D721Med (cell line): ENCODE measurements at regions not wholly inside any gene's neighbourhood (a gene's known extent, or its start where the extent isn't known, plus 50 kb on each side); places are given as distances from the start of the nearest gene placed in this dataset.

Experiments
- DNase-seq: peaks from one replicate; pipeline ENCODE4 v3.0.0; 2011; ENCODE audit warnings: low spot score; ENCODE audit not compliant: insufficient read length
- FAIRE-seq: peaks from 2 replicates; lab custom pipeline; 2011; peaks lifted over from hg19 to GRCh38; lab: Jason Lieb, UNC
- TF ChIP-seq, protein P1 (sequence below): IDR thresholded peaks from 2 replicates; pipeline ENCODE4 v1.5.1; 2012; ENCODE audit warnings: mild to moderate bottlenecking, control low read depth; ENCODE audit not compliant: insufficient read depth; ENCODE audit errors: missing control alignments

DNA sequence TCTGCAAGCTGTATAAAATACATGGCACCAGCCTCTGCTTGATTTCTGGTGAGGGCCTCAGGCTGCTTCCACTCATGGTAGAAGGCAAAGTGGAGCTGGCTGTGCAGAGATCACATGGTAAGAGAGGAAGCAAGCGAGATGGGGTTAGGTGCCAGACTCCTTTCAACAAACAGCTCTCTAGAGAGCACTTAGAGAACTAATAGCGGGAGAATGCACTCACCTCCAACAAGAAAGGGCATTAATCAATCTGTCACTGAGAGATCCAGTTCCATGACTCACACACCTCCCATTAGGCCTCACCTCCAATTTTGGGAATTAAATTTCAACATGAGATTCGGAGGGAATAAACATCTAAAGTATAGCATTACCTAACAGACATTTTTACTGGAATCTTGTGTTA, 644.1 kb upstream of the ARRDC4 start:
- FAIRE-seq: no peak
- DNase-seq: no peak
- TF ChIP-seq, protein P1, sequence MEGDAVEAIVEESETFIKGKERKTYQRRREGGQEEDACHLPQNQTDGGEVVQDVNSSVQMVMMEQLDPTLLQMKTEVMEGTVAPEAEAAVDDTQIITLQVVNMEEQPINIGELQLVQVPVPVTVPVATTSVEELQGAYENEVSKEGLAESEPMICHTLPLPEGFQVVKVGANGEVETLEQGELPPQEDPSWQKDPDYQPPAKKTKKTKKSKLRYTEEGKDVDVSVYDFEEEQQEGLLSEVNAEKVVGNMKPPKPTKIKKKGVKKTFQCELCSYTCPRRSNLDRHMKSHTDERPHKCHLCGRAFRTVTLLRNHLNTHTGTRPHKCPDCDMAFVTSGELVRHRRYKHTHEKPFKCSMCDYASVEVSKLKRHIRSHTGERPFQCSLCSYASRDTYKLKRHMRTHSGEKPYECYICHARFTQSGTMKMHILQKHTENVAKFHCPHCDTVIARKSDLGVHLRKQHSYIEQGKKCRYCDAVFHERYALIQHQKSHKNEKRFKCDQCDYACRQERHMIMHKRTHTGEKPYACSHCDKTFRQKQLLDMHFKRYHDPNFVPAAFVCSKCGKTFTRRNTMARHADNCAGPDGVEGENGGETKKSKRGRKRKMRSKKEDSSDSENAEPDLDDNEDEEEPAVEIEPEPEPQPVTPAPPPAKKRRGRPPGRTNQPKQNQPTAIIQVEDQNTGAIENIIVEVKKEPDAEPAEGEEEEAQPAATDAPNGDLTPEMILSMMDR: no peak

DNA sequence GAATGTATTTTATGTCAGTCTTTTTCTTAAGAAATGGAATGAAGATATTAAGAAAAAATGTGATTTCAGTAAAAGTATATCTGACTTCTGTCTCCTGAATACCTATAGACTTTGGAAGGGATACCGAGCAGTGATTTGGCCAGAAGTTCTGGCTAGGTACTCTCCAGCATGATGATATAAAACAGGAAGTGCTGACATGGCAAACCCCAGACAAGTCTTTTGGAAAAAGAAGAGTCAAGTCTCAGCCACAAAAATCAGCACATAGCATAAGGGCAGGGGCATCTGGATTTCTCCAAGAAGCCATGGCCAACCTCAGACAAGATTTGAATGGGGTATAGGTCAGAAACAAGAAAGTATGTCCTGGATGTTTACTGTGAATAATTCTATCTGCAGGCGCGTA, 643.3 kb upstream of the ARRDC4 start:
- TF ChIP-seq, protein P1: no peak
- no peak for DNase-seq
- no peak for FAIRE-seq

DNA sequence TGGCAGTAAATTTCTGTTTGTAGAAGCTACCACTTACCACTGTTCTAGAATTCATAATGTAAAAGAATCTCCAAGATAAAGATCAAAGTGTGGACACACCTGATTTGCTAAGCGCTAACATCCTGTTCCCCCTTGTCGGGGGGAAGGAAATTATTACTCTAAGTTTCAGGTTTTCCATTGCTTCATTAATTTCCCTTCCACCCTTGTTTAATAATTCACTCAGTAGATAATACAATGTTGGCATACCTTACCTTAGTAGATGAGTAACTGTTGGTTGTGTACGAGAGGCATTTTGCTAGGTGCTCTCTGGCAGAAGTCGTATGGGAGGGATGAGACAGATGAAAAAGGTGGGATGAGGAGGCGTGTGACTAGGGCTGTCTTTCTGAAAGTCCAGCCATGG, 641.2 kb upstream of the ARRDC4 start:
- FAIRE-seq (no peak), DNase-seq (no peak)
- TF ChIP-seq, protein P1: no peak

DNA sequence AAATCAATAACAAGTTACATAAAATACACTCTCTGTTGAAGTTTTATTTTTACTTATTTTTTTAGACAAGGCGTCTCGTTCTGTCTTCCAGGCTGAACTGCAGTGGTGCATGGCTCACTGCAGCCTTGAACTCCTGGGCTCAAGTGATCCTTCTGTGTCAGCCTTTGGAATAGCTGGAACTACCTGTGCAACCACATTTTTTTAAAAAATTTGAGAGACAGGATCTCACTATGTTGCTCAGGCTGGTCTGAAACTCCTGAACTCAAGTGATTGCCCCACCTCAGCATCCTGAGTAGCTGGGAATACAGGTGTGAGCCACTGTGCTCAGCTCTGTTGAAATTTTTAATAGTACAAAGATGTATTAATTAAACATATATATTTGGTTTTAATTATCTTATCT, 614.3 kb upstream of the ARRDC4 start:
- DNase-seq: no peak
- TF ChIP-seq, protein P1: no peak
- FAIRE-seq: no peak

DNA sequence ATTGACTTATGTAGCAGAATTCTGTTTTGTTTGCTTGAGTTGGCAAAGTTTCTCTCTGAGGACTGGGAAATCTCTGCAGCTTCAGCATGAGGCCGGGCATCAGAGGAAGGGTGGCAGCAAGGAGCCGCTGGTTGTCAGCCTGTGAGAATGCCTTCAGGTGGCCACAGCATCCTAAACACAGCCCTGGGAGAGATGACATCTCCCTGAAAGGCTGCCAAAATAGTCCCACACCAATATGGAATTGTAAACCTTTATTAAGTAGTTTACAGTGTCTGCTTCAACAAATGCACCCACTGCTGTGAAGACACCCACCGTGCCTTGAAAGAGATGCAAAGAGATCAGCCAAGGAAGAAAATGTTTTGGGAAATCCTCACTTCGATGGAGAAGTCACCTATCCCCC, 609.7 kb upstream of the ARRDC4 start:
- DNase-seq (no peak), FAIRE-seq (no peak)
- TF ChIP-seq, protein P1: no peak

DNA sequence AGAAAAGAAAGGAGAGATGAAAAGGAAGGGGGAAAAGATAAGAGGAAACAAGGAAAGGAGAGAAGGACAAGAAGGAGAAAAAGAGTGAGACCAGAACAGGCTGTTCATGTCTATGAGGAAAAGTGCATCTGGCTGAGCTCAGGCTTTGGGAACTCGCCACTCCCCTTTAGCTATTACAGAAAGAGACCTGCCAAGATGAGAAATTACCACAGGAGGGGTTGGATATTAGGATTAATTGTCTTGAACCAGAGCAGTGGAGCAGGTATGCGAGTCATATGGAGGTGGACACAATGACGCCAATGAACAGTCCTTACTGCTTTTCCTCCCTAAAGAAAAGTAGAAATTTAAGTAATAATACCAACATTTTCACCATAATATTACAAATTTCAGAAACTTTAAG, 577.0 kb upstream of the ARRDC4 start:
- DNase-seq (no peak), FAIRE-seq (no peak)
- TF ChIP-seq, protein P1: no peak

DNA sequence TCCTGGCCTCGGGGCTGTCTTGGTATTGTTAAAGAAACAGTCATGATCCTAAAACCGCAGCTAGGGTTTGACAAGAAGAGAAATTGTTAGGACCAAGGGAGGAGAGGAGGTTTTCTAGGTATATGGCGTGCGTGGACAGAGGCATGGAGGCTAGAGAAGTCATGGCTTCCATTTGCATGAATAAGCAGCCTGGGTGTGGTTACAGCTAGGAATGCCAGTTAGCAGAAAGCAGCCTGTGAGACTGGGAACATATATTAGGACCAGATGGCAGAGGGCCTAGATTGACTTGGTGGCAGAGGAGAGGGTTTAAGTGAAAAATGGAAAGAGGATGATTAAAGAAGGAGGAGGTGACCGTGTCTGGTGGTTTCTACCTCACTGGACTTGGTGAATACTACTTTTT, 573.6 kb upstream of the ARRDC4 start:
- FAIRE-seq (no peak), DNase-seq (no peak)
- TF ChIP-seq, protein P1: no peak
